Uterus (tissue), 3 donors: ENCODE measurements at regions not wholly inside any gene's neighbourhood (a gene's known extent, or its start where the extent isn't known, plus 50 kb on each side); places are given as distances from the start of the nearest gene placed in this dataset.
"Not testable (repeated sequence)": the region's sequence is repeated elsewhere in the genome, so short reads cannot be mapped to it uniquely, and the experiment has no call there.

Experiments used
- DNase-seq, 2 donors: peaks; one replicate each; pipeline ENCODE4 v3.0.0-alpha.2; 2019 to 2020
- H3K27ac ChIP-seq, 2 donors: fragments of 200-600 bp; sonication (generic); 1 replicate in 1 of 2; 2 replicates in 1 of 2; pipeline ENCODE4 v1.5.1; 2016 to 2018
- H3K27me3 ChIP-seq, 2 donors: fragments of 200-600 bp; sonication (generic); one replicate each; pipeline ENCODE4 v1.5.1; 2018 to 2019; ENCODE audit warnings: control low read depth in 1 of 2
- H3K36me3 ChIP-seq, 2 donors: fragments of 200-600 bp; sonication (generic); one replicate each; pipeline ENCODE4 v1.5.1; 2019; ENCODE audit warnings: control low read depth in 1 of 2
- H3K4me1 ChIP-seq, 2 donors: fragments of 200-600 bp; sonication (generic); one replicate each; pipeline ENCODE4 v1.5.1; 2018 to 2019; ENCODE audit warnings: control low read depth in 1 of 2
- H3K4me3 ChIP-seq, 2 donors: fragments of 200-600 bp; sonication (generic); 1 replicate in 1 of 2; 2 replicates in 1 of 2; pipeline ENCODE4 v1.5.1; 2018 to 2019; ENCODE audit warnings: mild to moderate bottlenecking in 1 of 2
- H3K9me3 ChIP-seq, 2 donors: fragments of 200-600 bp; sonication (generic); one replicate each; pipeline ENCODE4 v1.5.1; 2019; ENCODE audit warnings: control low read depth in 1 of 2
- POLR2A ChIP-seq, 2 donors: fragments of 450-650 bp; IDR thresholded peaks; one replicate each; pipeline ENCODE4 v1.6.1; 2016; ENCODE audit warnings: antibody characterized with exemption in 2 of 2, mild to moderate bottlenecking in 1 of 2, moderate library complexity in 1 of 2
- intact Hi-C: fragments of 100-400 bp; cut with DNase I; formaldehyde crosslinking; loops from one replicate; pipeline ENCODE4 v1.15.1; 2023; ENCODE audit warnings: low total_unique reads
- TF ChIP-seq, protein P1 (sequence below), 4 experiments: fragments of 200-600 bp in 2 of 4; fragments of 450-650 bp in 2 of 4; sonication (generic) in 2 of 4; IDR thresholded peaks; one replicate each; pipeline ENCODE4 v1.5.1; 2016 to 2019; ENCODE audit warnings: antibody characterized with exemption in 4 of 4, mild to moderate bottlenecking in 2 of 4, moderate library complexity in 1 of 4
- donor health status: DM: yes; HTN: yes; CAD: no.

DNA sequence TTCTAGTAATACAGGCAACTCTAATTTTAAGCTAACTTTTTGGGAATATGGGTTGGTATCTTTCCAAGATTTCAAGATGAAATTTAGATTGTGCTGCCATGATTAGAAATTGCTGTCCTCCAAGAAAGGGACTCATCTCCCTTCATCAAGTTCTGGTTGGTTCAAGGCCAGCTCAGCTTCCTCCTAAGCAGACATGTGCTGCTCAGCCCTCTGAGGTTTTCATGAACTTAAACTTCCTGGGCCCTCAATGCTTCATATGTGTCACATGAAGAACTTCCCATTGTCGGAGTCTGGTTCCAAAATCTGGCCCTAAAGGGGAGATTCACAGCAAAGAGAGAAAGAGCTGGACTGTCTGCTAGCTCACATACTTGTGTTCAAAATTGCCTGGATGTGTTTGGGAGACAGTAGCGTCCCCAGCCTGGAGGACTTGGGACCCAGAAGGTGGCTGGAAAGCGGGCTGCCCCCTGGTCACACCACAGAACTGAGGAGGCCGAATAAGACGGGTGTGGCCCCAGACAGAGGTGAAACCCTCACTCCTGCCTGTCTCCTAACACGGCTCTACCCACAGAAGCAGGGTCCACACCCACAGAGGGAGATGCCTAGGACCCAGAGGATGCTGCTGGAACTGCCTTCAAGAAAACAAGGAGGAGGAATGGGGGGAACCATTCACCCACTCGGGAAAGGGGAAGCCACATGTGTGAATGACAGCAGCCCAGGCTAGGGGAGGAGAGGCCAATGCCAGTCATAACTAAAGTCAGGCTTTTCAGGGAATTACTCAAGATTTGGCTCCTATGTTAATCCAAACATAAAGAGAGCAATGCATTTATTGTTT lies 54.3 kb upstream of the GPR31 start:
- Histone ChIP-seq H3K27ac (no peak overlapping the region), H3K4me1 (no peaks in the 10 kb centered on the region), H3K9me3 (no peaks in the 10 kb centered on the region), H3K27me3 (no peaks in the 10 kb centered on the region), H3K4me3 (no peak overlapping the region), H3K36me3 (no peaks in the 10 kb centered on the region)
- DNase-seq, result no peak
- TF ChIP-seq, protein P1, sequence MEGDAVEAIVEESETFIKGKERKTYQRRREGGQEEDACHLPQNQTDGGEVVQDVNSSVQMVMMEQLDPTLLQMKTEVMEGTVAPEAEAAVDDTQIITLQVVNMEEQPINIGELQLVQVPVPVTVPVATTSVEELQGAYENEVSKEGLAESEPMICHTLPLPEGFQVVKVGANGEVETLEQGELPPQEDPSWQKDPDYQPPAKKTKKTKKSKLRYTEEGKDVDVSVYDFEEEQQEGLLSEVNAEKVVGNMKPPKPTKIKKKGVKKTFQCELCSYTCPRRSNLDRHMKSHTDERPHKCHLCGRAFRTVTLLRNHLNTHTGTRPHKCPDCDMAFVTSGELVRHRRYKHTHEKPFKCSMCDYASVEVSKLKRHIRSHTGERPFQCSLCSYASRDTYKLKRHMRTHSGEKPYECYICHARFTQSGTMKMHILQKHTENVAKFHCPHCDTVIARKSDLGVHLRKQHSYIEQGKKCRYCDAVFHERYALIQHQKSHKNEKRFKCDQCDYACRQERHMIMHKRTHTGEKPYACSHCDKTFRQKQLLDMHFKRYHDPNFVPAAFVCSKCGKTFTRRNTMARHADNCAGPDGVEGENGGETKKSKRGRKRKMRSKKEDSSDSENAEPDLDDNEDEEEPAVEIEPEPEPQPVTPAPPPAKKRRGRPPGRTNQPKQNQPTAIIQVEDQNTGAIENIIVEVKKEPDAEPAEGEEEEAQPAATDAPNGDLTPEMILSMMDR (IDR thresholded peaks at IDR 0.05), result no peak
- TF ChIP-seq POLR2A (IDR thresholded peaks at IDR 0.05), result no peak
- intact Hi-C loops, result no loop called here

DNA sequence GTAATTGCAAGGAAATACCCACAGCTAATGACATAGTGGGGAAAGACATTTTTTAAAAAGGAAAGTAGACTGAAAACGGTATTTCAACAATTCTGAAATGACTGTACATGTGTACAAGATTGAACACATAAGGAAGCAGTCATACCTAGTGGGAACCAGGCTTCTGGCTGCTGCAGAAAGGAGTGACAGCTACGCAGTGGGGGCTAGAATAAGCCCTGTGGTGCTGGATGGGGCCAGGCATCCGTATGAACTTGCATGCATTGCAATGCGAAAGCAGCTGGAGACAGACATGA lies 54.9 kb upstream of the GPR31 start:
- H3K4me1 ChIP-seq, result no peaks in the 10 kb centered on the region
- H3K4me3 ChIP-seq, result no peak overlapping the region
- TF ChIP-seq POLR2A (IDR thresholded peaks at IDR 0.05), result no peak
- TF ChIP-seq, protein P1 (IDR thresholded peaks at IDR 0.05), result no peak
- DNase-seq, result no peak
- H3K27me3 ChIP-seq, result no peaks in the 10 kb centered on the region
- no peaks in the 10 kb centered on the region for H3K9me3 ChIP-seq
- intact Hi-C loops, result no loop called here
- H3K36me3 ChIP-seq, result no peaks in the 10 kb centered on the region
- no peak overlapping the region for H3K27ac ChIP-seq

DNA sequence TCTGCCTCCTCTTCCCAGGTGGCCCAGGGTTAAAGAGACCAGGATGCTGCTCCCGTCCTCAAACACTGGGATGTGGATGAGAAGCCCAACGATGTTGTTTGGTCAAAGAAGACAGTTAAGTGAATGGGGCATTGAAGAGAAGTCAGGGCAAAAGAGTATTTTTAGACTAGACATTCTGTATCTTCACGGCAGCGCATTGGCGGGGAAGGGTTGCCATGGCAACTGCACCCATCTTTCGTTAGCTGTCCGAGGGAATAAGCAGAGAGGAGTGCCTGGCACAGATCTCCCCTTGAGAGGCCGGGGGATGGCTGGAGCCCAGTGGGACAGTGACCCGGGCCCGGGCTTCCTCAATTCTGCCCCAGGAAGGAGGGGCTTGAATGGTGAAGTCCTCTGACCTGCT lies 56.4 kb upstream of the GPR31 start:
- no peaks in the 10 kb centered on the region for H3K4me1 ChIP-seq
- H3K9me3 ChIP-seq, result no peaks in the 10 kb centered on the region
- no peak overlapping the region for H3K27ac ChIP-seq
- no peak for TF ChIP-seq POLR2A (IDR thresholded peaks at IDR 0.05)
- TF ChIP-seq, protein P1 (IDR thresholded peaks at IDR 0.05), result no peak
- no peaks in the 10 kb centered on the region for H3K27me3 ChIP-seq
- no peak overlapping the region for H3K4me3 ChIP-seq
- DNase-seq, result no peak
- no peaks in the 10 kb centered on the region for H3K36me3 ChIP-seq
- intact Hi-C loops, result no loop called here

DNA sequence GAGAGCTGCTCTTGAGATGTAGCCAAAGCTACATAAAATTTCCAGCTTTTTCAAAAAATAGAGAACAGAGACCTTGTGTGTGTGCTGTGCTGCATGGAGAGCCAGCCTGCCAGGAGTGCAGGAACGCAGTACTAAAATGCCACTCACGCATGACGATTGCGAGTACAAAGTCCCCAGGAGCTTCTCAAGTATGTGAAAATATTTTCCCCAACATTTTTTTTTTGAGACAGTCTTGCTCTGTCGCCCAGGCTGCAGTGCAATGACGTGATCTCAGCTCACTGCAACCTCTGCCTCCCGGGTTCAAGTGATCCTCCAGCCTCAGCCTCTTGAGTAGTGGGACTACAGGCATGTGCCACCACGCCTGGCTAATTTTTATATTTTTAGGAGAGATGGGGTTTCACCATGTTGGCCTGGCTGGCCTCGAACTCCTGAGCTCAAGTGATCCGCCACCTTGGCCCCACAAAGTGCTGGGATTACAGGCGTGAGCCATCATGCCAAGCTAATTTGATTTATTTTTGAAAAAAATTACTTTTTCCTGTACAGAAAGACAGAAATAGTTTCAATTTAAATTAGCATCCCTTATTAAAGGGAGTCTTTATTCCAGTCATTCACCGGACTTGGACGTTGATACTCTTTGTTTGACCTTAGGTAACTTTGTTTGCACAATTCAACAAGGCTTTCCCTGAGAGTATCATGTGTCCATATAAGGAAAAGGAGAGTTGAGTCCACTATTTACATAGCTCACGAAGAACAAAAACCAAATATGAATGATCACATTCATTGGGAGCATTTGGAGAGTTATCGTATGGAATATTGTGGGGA lies 57.9 kb upstream of the GPR31 start:
- H3K27ac ChIP-seq, intact Hi-C loops, H3K36me3 ChIP-seq, H3K27me3 ChIP-seq, H3K4me3 ChIP-seq, H3K4me1 ChIP-seq, H3K9me3 ChIP-seq, DNase-seq: not testable (repeated sequence)

DNA sequence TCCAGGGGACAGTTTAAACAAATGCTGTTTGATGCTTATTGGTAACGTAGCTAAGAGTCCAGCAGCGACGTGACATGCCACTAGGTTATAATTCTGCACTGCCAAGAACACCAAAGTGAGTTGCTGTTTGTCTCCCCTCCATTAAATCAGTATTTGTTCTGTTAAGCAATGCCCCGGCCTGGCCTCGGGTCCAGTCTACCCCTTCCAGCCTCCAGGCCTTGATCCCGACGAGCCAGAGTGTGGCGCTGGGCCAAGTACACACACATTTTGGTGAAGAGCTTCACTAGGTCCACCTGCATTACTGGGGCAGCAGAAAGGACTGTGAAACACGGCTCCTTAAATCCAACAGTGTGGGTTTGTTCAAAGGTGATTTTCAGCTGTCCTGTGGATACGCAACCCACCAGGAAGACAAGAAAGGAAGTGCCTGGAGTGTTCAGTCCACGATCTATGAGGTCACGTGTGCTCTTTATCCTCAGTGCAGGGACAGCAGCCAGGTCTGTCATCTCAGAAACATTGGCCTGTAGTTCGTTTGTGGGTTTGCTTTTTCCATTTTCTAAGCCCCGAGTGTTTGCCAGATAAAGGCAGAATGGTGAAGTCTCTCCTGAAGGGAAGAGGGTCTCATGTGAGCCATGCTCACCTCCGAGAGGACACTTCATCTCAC lies 58.7 kb upstream of the GPR31 start:
- H3K36me3 ChIP-seq, intact Hi-C loops, H3K4me3 ChIP-seq, DNase-seq, H3K9me3 ChIP-seq, H3K4me1 ChIP-seq, H3K27ac ChIP-seq, H3K27me3 ChIP-seq: not testable (repeated sequence)

DNA sequence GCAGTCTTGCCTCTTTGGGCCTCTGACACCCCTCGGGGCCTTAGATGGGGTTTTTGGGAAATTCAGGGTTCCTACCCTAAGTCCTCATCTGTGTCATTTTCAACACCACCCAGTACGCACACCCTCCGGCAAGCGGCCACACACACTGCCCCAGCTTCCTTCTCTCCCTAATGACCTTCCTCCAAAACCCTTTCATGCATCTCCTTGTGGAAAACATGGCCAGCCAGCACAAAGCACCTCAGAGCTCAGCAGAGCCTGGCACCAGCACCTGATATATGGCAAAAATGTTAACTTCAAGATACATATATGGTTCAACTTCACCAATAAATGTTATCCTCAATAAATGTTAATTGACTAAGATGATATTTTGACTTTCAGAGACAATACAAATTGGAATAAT lies 59.3 kb upstream of the GPR31 start:
- H3K4me3 ChIP-seq, intact Hi-C loops, H3K36me3 ChIP-seq, H3K27ac ChIP-seq, H3K4me1 ChIP-seq, DNase-seq, H3K27me3 ChIP-seq, H3K9me3 ChIP-seq: not testable (repeated sequence)
